GM18526 (cell line): ENCODE measurements at regions not wholly inside any gene's neighbourhood (a gene's known extent, or its start where the extent isn't known, plus 50 kb on each side); places are given as distances from the start of the nearest gene placed in this dataset.

ENCODE experiments used
- POLR2A ChIP-seq: IDR thresholded peaks from 3 replicates; pipeline ENCODE4 v1.6.1; 2011; ENCODE audit not compliant: insufficient read length; ENCODE audit errors: extremely low read depth

GRCh38 chr7:149686449-149686848 is 86.9 kb downstream of the ZNF467 start:
- TF ChIP-seq POLR2A: no peak

GRCh38 chr7:149686011-149686410 is 87.4 kb downstream of the ZNF467 start:
- TF ChIP-seq POLR2A: no peak

GRCh38 chr7:149685455-149685854 is 87.9 kb downstream of the ZNF467 start:
- no peak for TF ChIP-seq POLR2A

GRCh38 chr7:149683898-149684297 is 89.5 kb downstream of the ZNF467 start:
- TF ChIP-seq POLR2A: no peak

GRCh38 chr7:149683181-149683580 is 90.2 kb downstream of the ZNF467 start:
- no peak for TF ChIP-seq POLR2A

- TF ChIP-seq POLR2A: no peak
These were observed 91.3 kb downstream of the ZNF467 start for GRCh38 chr7:149682038-149682437.

GRCh38 chr7:149681274-149681673 is 92.1 kb downstream of the ZNF467 start:
- TF ChIP-seq POLR2A: no peak

- TF ChIP-seq POLR2A: no peak
These were observed 92.9 kb downstream of the ZNF467 start for GRCh38 chr7:149680331-149681025.

GRCh38 chr7:149673006-149673405 is 100.4 kb downstream of the ZNF467 start:
- no peak for TF ChIP-seq POLR2A

- no peak for TF ChIP-seq POLR2A
These were observed 103.1 kb downstream of the ZNF467 start for GRCh38 chr7:149670288-149670687.

GRCh38 chr7:149669121-149669818 is 104.1 kb downstream of the ZNF467 start:
- TF ChIP-seq POLR2A: no peak

GRCh38 chr7:149666360-149666945 is 106.9 kb downstream of the ZNF467 start:
- TF ChIP-seq POLR2A: no peak

- TF ChIP-seq POLR2A: no peak
These were observed 108.7 kb downstream of the ZNF467 start for GRCh38 chr7:149664666-149665065.

- no peak for TF ChIP-seq POLR2A
These were observed 109.2 kb downstream of the ZNF467 start for GRCh38 chr7:149664176-149664575.

- no peak for TF ChIP-seq POLR2A
These were observed 110.7 kb downstream of the ZNF467 start for GRCh38 chr7:149662591-149663095.

GRCh38 chr7:149655784-149656183 is 117.6 kb downstream of the ZNF467 start:
- TF ChIP-seq POLR2A: no peak

- no peak for TF ChIP-seq POLR2A
These were observed 118.8 kb downstream of the ZNF467 start for GRCh38 chr7:149654588-149654987.

- TF ChIP-seq POLR2A: no peak
These were observed 128.6 kb downstream of the ZNF467 start for GRCh38 chr7:149644754-149645153.
